SK-N-SH (cell line): ENCODE measurements at regions not wholly inside any gene's neighbourhood (a gene's known extent, or its start where the extent isn't known, plus 50 kb on each side); places are given as distances from the start of the nearest gene placed in this dataset.

Source experiments
- CTCF ChIA-PET: fragments of 300-600, 350-600 bp; formaldehyde crosslinking; extraction: SDS; loops from one replicate; lab custom pipeline; 2021; lab: Yijun Ruan, JAX
- POLR2A ChIA-PET: fragments of 350-600 bp; sonication (Branson Sonifier 250); formaldehyde crosslinking; extraction: SDS; loops from one replicate; lab custom pipeline; 2020; ENCODE audit warnings: antibody characterized with exemption, inconsistent platforms; lab: Yijun Ruan, JAX
- DNase-seq: peaks from one replicate; pipeline ENCODE4 v3.0.0; 2012
- H2AFZ ChIP-seq: fragments of 200-600 bp; sonication (generic); 2 replicates; pipeline ENCODE4 v1.8.1; 2016; ENCODE audit warnings: antibody characterized with exemption, mild to moderate bottlenecking, low read depth
- H3F3A ChIP-seq: fragments of 200-600 bp; sonication (generic); replicated peaks from 2 replicates; pipeline ENCODE3; 2016; ENCODE audit warnings: antibody characterized with exemption, mild to moderate bottlenecking; ENCODE audit not compliant: insufficient read depth
- H3K27ac ChIP-seq, 2 experiments: fragments of 200-500 bp in 1 of 2; fragments of 200-600 bp in 1 of 2; sonication (Bioruptor generic) in 1 of 2; sonication (generic), shearing (Covaris generic) in 1 of 2; 2 replicates each; pipeline versions ENCODE4 v1.5.1 to v1.6.1; 2014 to 2016; ENCODE audit warnings: low read depth in 2 of 2, inconsistent platforms in 1 of 2, low read length in 1 of 2, mild to moderate bottlenecking in 1 of 2, mixed read lengths in 1 of 2
- H3K27me3 ChIP-seq: fragments of 200-600 bp; sonication (generic), shearing (Covaris generic); 2 replicates; pipeline ENCODE4 v1.6.1; 2016; ENCODE audit warnings: mixed run types; ENCODE audit not compliant: insufficient read depth
- H3K36me3 ChIP-seq, 2 experiments: fragments of 200-500 bp in 1 of 2; fragments of 200-600 bp in 1 of 2; sonication (Bioruptor generic) in 1 of 2; sonication (generic) in 1 of 2; replicated peaks in 1 of 2; 2 replicates each; pipeline versions ENCODE3 to v1.5.1; 2014 to 2016; ENCODE audit warnings: low read length in 1 of 2, mild to moderate bottlenecking in 1 of 2; ENCODE audit not compliant: insufficient read depth in 2 of 2, control insufficient read depth in 1 of 2
- H3K4me1 ChIP-seq, 2 experiments: fragments of 200-500 bp in 1 of 2; fragments of 200-600 bp in 1 of 2; sonication (Bioruptor generic) in 1 of 2; sonication (generic), shearing (Covaris generic) in 1 of 2; 2 replicates each; pipeline versions ENCODE4 v1.5.1 to v1.6.1; 2014 to 2016; ENCODE audit warnings: low read depth in 1 of 2, low read length in 1 of 2, mixed run types in 1 of 2; ENCODE audit not compliant: insufficient read depth in 2 of 2, control insufficient read depth in 1 of 2
- H3K4me2 ChIP-seq: fragments of 200-600 bp; sonication (generic), shearing (Covaris generic); 2 replicates; pipeline ENCODE4 v1.6.1; 2017; ENCODE audit warnings: mixed run types
- H3K4me3 ChIP-seq, 2 experiments: fragments of 200-500 bp in 1 of 2; fragments of 200-600 bp in 1 of 2; sonication (Bioruptor generic) in 1 of 2; sonication (generic), shearing (Covaris generic) in 1 of 2; 2 replicates each; pipeline versions ENCODE4 v1.5.1 to v1.8.1; 2014 to 2016; ENCODE audit warnings: low read depth in 2 of 2, inconsistent platforms in 1 of 2, low read length in 1 of 2, mild to moderate bottlenecking in 1 of 2, mixed read lengths in 1 of 2, moderate library complexity in 1 of 2
- H3K79me2 ChIP-seq: fragments of 200-600 bp; sonication (generic); 2 replicates; pipeline ENCODE4 v1.8.1; 2017; ENCODE audit warnings: mild to moderate bottlenecking; ENCODE audit not compliant: insufficient read depth
- H3K9ac ChIP-seq: fragments of 200-600 bp; sonication (generic); 2 replicates; pipeline ENCODE4 v1.6.1; 2017; ENCODE audit warnings: mixed run types
- H3K9me2 ChIP-seq: fragments of 200-600 bp; sonication (generic); 2 replicates; pipeline ENCODE4 v1.6.1; 2017; ENCODE audit warnings: mixed run types
- H3K9me3 ChIP-seq: fragments of 200-600 bp; sonication (generic); 2 replicates; pipeline ENCODE4 v1.6.1; 2017; ENCODE audit warnings: mixed run types, mild to moderate bottlenecking, moderate library complexity
- H4K20me1 ChIP-seq: fragments of 200-600 bp; sonication (generic); 2 replicates; pipeline ENCODE4 v1.6.1; 2017; ENCODE audit warnings: mild to moderate bottlenecking, mixed run types; ENCODE audit not compliant: insufficient read depth
- CHD2 ChIP-seq: fragments of 150-350 bp; IDR thresholded peaks from 2 replicates; pipeline ENCODE4 v1.6.1; 2018; ENCODE audit warnings: low read length; ENCODE audit not compliant: partially characterized antibody
- EP300 ChIP-seq, 2 experiments: IDR thresholded peaks; 2 replicates each; pipeline versions ENCODE4 v1.4.0 to v1.6.1; 2012; ENCODE audit warnings: borderline replicate concordance in 1 of 2, low read depth in 1 of 2, low read length in 1 of 2
- EZH2phosphoT487 ChIP-seq: fragments of 200-600 bp; sonication (generic); IDR thresholded peaks from 2 replicates; pipeline ENCODE4 v1.6.1; 2017; ENCODE audit warnings: low read depth, mixed run types, mild to moderate bottlenecking, antibody characterized with exemption, moderate library complexity, borderline replicate concordance
- FOSL2 ChIP-seq: IDR thresholded peaks from 2 replicates; pipeline ENCODE4 v1.4.0; 2012; ENCODE audit warnings: low read depth, mild to moderate bottlenecking, moderate library complexity, borderline replicate concordance
- FOXJ3 ChIP-seq: sonication (generic); formaldehyde crosslinking; IDR thresholded peaks from 2 replicates; pipeline ENCODE4 v1.5.1; 2020; ENCODE audit warnings: mild to moderate bottlenecking, missing genetic modification reagents
- GABPA ChIP-seq: IDR thresholded peaks from 2 replicates; pipeline ENCODE4 v1.4.0; 2012; ENCODE audit warnings: low read depth, mild to moderate bottlenecking
- JUND ChIP-seq: IDR thresholded peaks from 2 replicates; pipeline ENCODE4 v1.4.0; 2012
- MAX ChIP-seq: IDR thresholded peaks from 2 replicates; pipeline ENCODE4 v1.4.0; 2012; ENCODE audit warnings: low read depth
- MXI1 ChIP-seq: IDR thresholded peaks from 2 replicates; pipeline ENCODE4 v1.6.1; 2012; ENCODE audit warnings: mild to moderate bottlenecking, low read depth, low read length, improper control_type of control experiment
- NFIC ChIP-seq: IDR thresholded peaks from 2 replicates; pipeline ENCODE4 v1.4.0; 2012; ENCODE audit warnings: borderline replicate concordance
- NRF1 ChIP-seq: IDR thresholded peaks from 2 replicates; pipeline ENCODE4 v1.6.1; 2012; ENCODE audit warnings: low read depth, mild to moderate bottlenecking, low read length
- PBX3 ChIP-seq: IDR thresholded peaks from 2 replicates; pipeline ENCODE4; 2012
- POLR2AphosphoS5 ChIP-seq: IDR thresholded peaks from 2 replicates; pipeline ENCODE4 v1.6.1; 2012; ENCODE audit warnings: low read depth, low read length
- RAD21 ChIP-seq: IDR thresholded peaks from 2 replicates; pipeline ENCODE4 v1.6.1; 2012; ENCODE audit warnings: mild to moderate bottlenecking, low read length
- RCOR1 ChIP-seq: fragments of 150-350 bp; IDR thresholded peaks from 2 replicates; pipeline ENCODE4 v1.6.1; 2017; ENCODE audit warnings: antibody characterized with exemption, low read length
- REST ChIP-seq: IDR thresholded peaks from 2 replicates; pipeline ENCODE4 v1.6.1; 2012; ENCODE audit warnings: mild to moderate bottlenecking, low read depth, low read length, moderate library complexity
- RFX5 ChIP-seq: IDR thresholded peaks from 2 replicates; pipeline ENCODE4 v1.6.1; 2012; ENCODE audit warnings: mild to moderate bottlenecking, improper control_type of control experiment, low read length
- SIN3A ChIP-seq: IDR thresholded peaks from 2 replicates; pipeline ENCODE4 v1.6.1; 2012; ENCODE audit warnings: low read depth, mild to moderate bottlenecking, low read length, moderate library complexity, borderline replicate concordance
- TAF1 ChIP-seq: IDR thresholded peaks from 2 replicates; pipeline ENCODE4 v1.6.1; 2012; ENCODE audit warnings: low read depth, mild to moderate bottlenecking, low read length, moderate library complexity, borderline replicate concordance
- TCF12 ChIP-seq: IDR thresholded peaks from 2 replicates; pipeline ENCODE4 v1.4.0; 2012
- TEAD4 ChIP-seq: IDR thresholded peaks from 2 replicates; pipeline ENCODE4 v1.4.0; 2012; ENCODE audit warnings: mild to moderate bottlenecking, borderline replicate concordance; ENCODE audit not compliant: insufficient read depth
- USF1 ChIP-seq: IDR thresholded peaks from 2 replicates; pipeline ENCODE4 v1.4.0; 2012; ENCODE audit warnings: low read depth, borderline replicate concordance
- YY1 ChIP-seq: IDR thresholded peaks from 2 replicates; pipeline ENCODE4 v1.4.0; 2012; ENCODE audit warnings: low read depth, mild to moderate bottlenecking
- WGBS: methylation state at CpG from one replicate; pipeline ENCODE4 v1.1.6; 2017; ENCODE audit warnings: low lambda C conversion rate; 5-methylcytosine and 5-hydroxymethylcytosine counted together

- 50% methylated on average over 4 of the region's 4 CpGs for WGBS
- H3K36me3 ChIP-seq: no peaks in the 10 kb centered on the region
- H3K27ac ChIP-seq: no peak overlapping the region
- H3K4me2 ChIP-seq: no peak overlapping the region
- H3K9me2 ChIP-seq: no peaks in the 10 kb centered on the region
- H3K9ac ChIP-seq: no peak overlapping the region
- H3K4me1 ChIP-seq: no peaks in the 10 kb centered on the region
- no peaks in the 10 kb centered on the region for H3K9me3 ChIP-seq
- ChIA-PET POLR2A (no interaction called here), CTCF (interaction anchor here (0.6 to 1.0 kb wide), 2 partner anchors 20 to 259 kb away, joined by 3 read pairs; no protein-coding TSS in a partner anchor)
- no peak for TF ChIP-seq EP300 (IDR thresholded peaks at IDR 0.05; ENCODE audit: borderline replicate concordance in 1 of 2, low read depth in 1 of 2, low read length in 1 of 2)
- TF ChIP-seq REST: no peak
- no peak for TF ChIP-seq TAF1
- no peak for TF ChIP-seq SIN3A
- TF ChIP-seq MAX: no peak
- no peak for TF ChIP-seq RCOR1
- no peak for TF ChIP-seq FOXJ3
- TF ChIP-seq TCF12: no peak
- TF ChIP-seq POLR2AphosphoS5: no peak
- TF ChIP-seq GABPA: no peak
- no peak for TF ChIP-seq FOSL2
- no peak for TF ChIP-seq MXI1
- TF ChIP-seq NRF1: no peak
- TF ChIP-seq EZH2phosphoT487: no peak
- no peaks in the 10 kb centered on the region for H3K27me3 ChIP-seq
- no peak overlapping the region for H2AFZ ChIP-seq
- no peak for DNase-seq
- no peak overlapping the region for H3K4me3 ChIP-seq
- H3F3A ChIP-seq: no peaks in the 10 kb centered on the region
- H4K20me1 ChIP-seq: no peaks in the 10 kb centered on the region
- H3K79me2 ChIP-seq: no peaks in the 10 kb centered on the region
These were observed 313.2 kb downstream of the PCNX1 start for GRCh38 chr14:71220462-71220861.

- Histone ChIP-seq H3K9ac (no peak overlapping the region), H3K4me3 (no peak overlapping the region), H2AFZ (no peak overlapping the region), H3K4me2 (no peak overlapping the region), H3K4me1 (no peaks in the 10 kb centered on the region), H3K27me3 (no peaks in the 10 kb centered on the region), H4K20me1 (no peaks in the 10 kb centered on the region), H3F3A (no peaks in the 10 kb centered on the region), H3K9me2 (no peaks in the 10 kb centered on the region), H3K36me3 (no peaks in the 10 kb centered on the region), H3K27ac (no peak overlapping the region), H3K79me2 (no peaks in the 10 kb centered on the region), H3K9me3 (no peaks in the 10 kb centered on the region)
- 49% methylated on average over 2 of the region's 2 CpGs for WGBS
- no peak for DNase-seq
- ChIA-PET CTCF (interaction anchor here (0.6 kb wide), 1 partner anchor 258 kb away, joined by 3 read pairs; no protein-coding TSS in a partner anchor), POLR2A (no interaction called here)
- TF ChIP-seq SIN3A: no peak
- TF ChIP-seq NRF1: no peak
- no peak for TF ChIP-seq EP300 (IDR thresholded peaks at IDR 0.05; ENCODE audit: borderline replicate concordance in 1 of 2, low read depth in 1 of 2, low read length in 1 of 2)
- no peak for TF ChIP-seq TCF12
- TF ChIP-seq RFX5: no peak
- no peak for TF ChIP-seq MAX
- TF ChIP-seq RAD21: no peak
- TF ChIP-seq NFIC: no peak
- no peak for TF ChIP-seq FOSL2
- TF ChIP-seq GABPA: no peak
- no peak for TF ChIP-seq YY1
- TF ChIP-seq CHD2: no peak
- no peak for TF ChIP-seq JUND
- TF ChIP-seq FOXJ3: no peak
- TF ChIP-seq TEAD4: no peak
- no peak for TF ChIP-seq USF1
- no peak for TF ChIP-seq RCOR1
- TF ChIP-seq PBX3: no peak
These were observed 313.9 kb downstream of the PCNX1 start for GRCh38 chr14:71221119-71221518.
